K562 (cell line): ENCODE measurements at regions not wholly inside any gene's neighbourhood (a gene's known extent, or its start where the extent isn't known, plus 50 kb on each side); places are given as distances from the start of the nearest gene placed in this dataset.

Experiments used
- ARID1B ChIP-seq: fragments of 450-650 bp; IDR thresholded peaks from 2 replicates; pipeline ENCODE4 v1.6.1; 2016; ENCODE audit warnings: antibody characterized with exemption, mild to moderate bottlenecking, inconsistent platforms
- CAMTA2 ChIP-seq: fragments of 250-450 bp; sonication (Bioruptor Pico); conservative IDR thresholded peaks from 2 replicates; pipeline ENCODE4 v1.5.1; 2022
- CBX1 ChIP-seq: sonication (generic); IDR thresholded peaks from 2 replicates; pipeline ENCODE4 v1.6.1; 2016; ENCODE audit warnings: antibody characterized with exemption, low read depth, mild to moderate bottlenecking
- FOXM1 ChIP-seq, 2 experiments: fragments of 450-650 bp in 1 of 2; sonication (generic) in 1 of 2; formaldehyde crosslinking in 1 of 2; IDR thresholded peaks; 2 replicates each; pipeline versions ENCODE4 v1.6.1 to v1.9.0; 2017 to 2022; ENCODE audit warnings: low read depth in 2 of 2, mild to moderate bottlenecking in 2 of 2, missing genetic modification reagents in 1 of 2, moderate library complexity in 1 of 2
- NELFE ChIP-seq: IDR thresholded peaks from 2 replicates; pipeline ENCODE4 v1.6.1; 2011; ENCODE audit warnings: mild to moderate bottlenecking; ENCODE audit not compliant: insufficient read depth, insufficient read length
- NRF1 ChIP-seq, 2 experiments: fragments of 450-650 bp; IDR thresholded peaks in 1 of 2; conservative IDR thresholded peaks in 1 of 2; 2 replicates each; pipeline ENCODE4 v1.6.1; 2014; ENCODE audit warnings: mild to moderate bottlenecking in 2 of 2
- PKNOX1 ChIP-seq: fragments of 450-650 bp; IDR thresholded peaks from 2 replicates; pipeline ENCODE4 v1.6.1; 2016
- PPARD ChIP-seq: fragments of 250-450 bp; sonication (Bioruptor Pico); IDR thresholded peaks from 2 replicates; pipeline ENCODE4 v1.8.0; 2022; ENCODE audit warnings: inconsistent platforms, mild to moderate bottlenecking, moderate library complexity
- PURB ChIP-seq: sonication (generic); formaldehyde crosslinking; IDR thresholded peaks from 2 replicates; pipeline ENCODE4 v1.9.0; 2021; ENCODE audit warnings: low read depth, mild to moderate bottlenecking, missing genetic modification reagents
- RB1 ChIP-seq: fragments of 450-650 bp; IDR thresholded peaks from 2 replicates; pipeline ENCODE4 v1.6.1; 2017; ENCODE audit warnings: low read depth, mild to moderate bottlenecking
- RUNX1 ChIP-seq: sonication (generic); IDR thresholded peaks from 2 replicates; pipeline ENCODE4 v1.6.1; 2016; ENCODE audit warnings: antibody characterized with exemption, low read depth
- SMARCB1 ChIP-seq: IDR thresholded peaks from 2 replicates; pipeline ENCODE4 v1.6.1; 2011; ENCODE audit warnings: improper control_type of control experiment, low read depth; ENCODE audit not compliant: insufficient read length
- SNIP1 ChIP-seq: fragments of 450-650 bp; IDR thresholded peaks from 2 replicates; pipeline ENCODE4 v1.7.1; 2017; ENCODE audit warnings: low read depth, mild to moderate bottlenecking
- TFAP4 ChIP-seq: sonication (generic); formaldehyde crosslinking; IDR thresholded peaks from 2 replicates; pipeline ENCODE4 v1.8.0; 2022; ENCODE audit warnings: missing genetic modification reagents, mild to moderate bottlenecking, moderate library complexity, borderline replicate concordance
- ZC3H8 ChIP-seq: fragments of 450-650 bp; IDR thresholded peaks from 2 replicates; pipeline ENCODE4 v1.6.1; 2017
- ZNF146 ChIP-seq: IDR thresholded peaks from one replicate; pipeline ENCODE4 v1.6.1; 2018; ENCODE audit warnings: missing compliant biosample characterization; ENCODE audit not compliant: unreplicated experiment
- ZNF282 ChIP-seq: sonication (generic); formaldehyde crosslinking; IDR thresholded peaks from 2 replicates; pipeline ENCODE4 v1.8.1; 2023; ENCODE audit warnings: missing genetic modification reagents
- ZNF3 ChIP-seq: fragments of 250-450 bp; sonication (Bioruptor Pico); IDR thresholded peaks from 2 replicates; pipeline ENCODE4 v1.5.0; 2021; ENCODE audit warnings: mild to moderate bottlenecking, moderate library complexity
- ZNF347 ChIP-seq: fragments of 450-650 bp; formaldehyde crosslinking; IDR thresholded peaks from 2 replicates; pipeline ENCODE4 v1.4.0; 2020; ENCODE audit warnings: low read depth, mild to moderate bottlenecking, moderate library complexity
- TF ChIP-seq, protein P1 (sequence below): IDR thresholded peaks from 2 replicates; pipeline ENCODE4 v1.6.1; 2016; ENCODE audit warnings: missing genetic modification characterization, missing compliant biosample characterization
- TF ChIP-seq, protein P2 (sequence below): fragments of 450-650 bp; IDR thresholded peaks from 2 replicates; pipeline ENCODE4 v1.7.1; 2018; ENCODE audit warnings: mild to moderate bottlenecking, low read depth; ENCODE audit not compliant: partially characterized antibody
- TF ChIP-seq, protein P3 (sequence below): fragments of 250-450 bp; sonication (Bioruptor Pico); IDR thresholded peaks from 2 replicates; pipeline ENCODE4 v1.6.1; 2021; ENCODE audit warnings: mild to moderate bottlenecking

DNA sequence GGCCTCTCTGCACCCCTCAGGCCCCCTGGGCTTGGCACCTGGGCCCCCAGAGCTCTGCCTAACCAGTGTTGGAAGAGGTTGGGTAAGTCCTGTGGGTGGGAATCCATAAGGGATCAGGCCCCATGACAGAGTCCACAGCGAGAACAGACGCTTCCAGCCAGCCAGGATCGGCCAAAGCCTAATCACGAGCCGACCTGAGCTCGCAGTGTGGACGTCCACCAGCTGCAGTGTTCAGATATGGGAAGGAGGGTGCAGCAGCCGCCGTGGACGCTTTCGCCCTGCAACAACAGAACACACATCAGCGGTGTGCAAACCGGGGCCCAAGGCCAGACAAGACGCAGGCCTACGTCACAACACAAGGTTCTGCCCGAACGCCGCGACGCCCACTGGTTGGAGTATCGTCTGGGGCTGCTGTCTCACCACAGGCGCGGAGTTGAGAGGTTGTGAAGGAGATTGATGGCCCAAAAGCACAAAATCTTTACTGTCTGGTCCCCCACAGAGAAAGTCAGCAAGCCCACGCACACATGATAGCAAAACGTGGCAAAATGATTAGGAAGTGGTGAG is 102.1 kb downstream of the FOXL3 start (continued):
- TF ChIP-seq PURB, result no peak
- TF ChIP-seq ARID1B, result peak; percentile 55
- TF ChIP-seq, protein P1, sequence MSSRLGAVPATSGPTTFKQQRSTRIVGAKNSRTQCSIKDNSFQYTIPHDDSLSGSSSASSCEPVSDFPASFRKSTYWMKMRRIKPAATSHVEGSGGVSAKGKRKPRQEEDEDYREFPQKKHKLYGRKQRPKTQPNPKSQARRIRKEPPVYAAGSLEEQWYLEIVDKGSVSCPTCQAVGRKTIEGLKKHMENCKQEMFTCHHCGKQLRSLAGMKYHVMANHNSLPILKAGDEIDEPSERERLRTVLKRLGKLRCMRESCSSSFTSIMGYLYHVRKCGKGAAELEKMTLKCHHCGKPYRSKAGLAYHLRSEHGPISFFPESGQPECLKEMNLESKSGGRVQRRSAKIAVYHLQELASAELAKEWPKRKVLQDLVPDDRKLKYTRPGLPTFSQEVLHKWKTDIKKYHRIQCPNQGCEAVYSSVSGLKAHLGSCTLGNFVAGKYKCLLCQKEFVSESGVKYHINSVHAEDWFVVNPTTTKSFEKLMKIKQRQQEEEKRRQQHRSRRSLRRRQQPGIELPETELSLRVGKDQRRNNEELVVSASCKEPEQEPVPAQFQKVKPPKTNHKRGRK (tag), result no peak
- no peak for TF ChIP-seq ZNF146 (CRISPR knock-in tag)
- no peak for TF ChIP-seq CBX1
- no peak for TF ChIP-seq NELFE
- TF ChIP-seq PKNOX1, result peak; percentile 43
- no peak for TF ChIP-seq ZNF282 (CRISPR knock-in tag)
- TF ChIP-seq NRF1 (conservative IDR thresholded peaks at IDR 0.05 in 1 of 2, IDR thresholded peaks at IDR 0.05 in 1 of 2), result no peak
- TF ChIP-seq SNIP1, result no peak
- TF ChIP-seq, protein P2, sequence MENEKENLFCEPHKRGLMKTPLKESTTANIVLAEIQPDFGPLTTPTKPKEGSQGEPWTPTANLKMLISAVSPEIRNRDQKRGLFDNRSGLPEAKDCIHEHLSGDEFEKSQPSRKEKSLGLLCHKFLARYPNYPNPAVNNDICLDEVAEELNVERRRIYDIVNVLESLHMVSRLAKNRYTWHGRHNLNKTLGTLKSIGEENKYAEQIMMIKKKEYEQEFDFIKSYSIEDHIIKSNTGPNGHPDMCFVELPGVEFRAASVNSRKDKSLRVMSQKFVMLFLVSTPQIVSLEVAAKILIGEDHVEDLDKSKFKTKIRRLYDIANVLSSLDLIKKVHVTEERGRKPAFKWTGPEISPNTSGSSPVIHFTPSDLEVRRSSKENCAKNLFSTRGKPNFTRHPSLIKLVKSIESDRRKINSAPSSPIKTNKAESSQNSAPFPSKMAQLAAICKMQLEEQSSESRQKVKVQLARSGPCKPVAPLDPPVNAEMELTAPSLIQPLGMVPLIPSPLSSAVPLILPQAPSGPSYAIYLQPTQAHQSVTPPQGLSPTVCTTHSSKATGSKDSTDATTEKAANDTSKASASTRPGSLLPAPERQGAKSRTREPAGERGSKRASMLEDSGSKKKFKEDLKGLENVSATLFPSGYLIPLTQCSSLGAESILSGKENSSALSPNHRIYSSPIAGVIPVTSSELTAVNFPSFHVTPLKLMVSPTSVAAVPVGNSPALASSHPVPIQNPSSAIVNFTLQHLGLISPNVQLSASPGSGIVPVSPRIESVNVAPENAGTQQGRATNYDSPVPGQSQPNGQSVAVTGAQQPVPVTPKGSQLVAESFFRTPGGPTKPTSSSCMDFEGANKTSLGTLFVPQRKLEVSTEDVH, result no peak
- TF ChIP-seq RUNX1, result no peak
- TF ChIP-seq ZNF347 (CRISPR knock-in tag), result no peak
- peak; percentile 22; the same call in 1 of the 2 replicates for TF ChIP-seq TFAP4 (CRISPR knock-in tag)
- TF ChIP-seq ZNF3 (CRISPR knock-in tag), result no peak
- TF ChIP-seq RB1, result no peak
- no peak for TF ChIP-seq CAMTA2 (CRISPR knock-in tag)
- TF ChIP-seq FOXM1 (IDR thresholded peaks at IDR 0.05; ENCODE audit: low read depth), result no peak
- no peak for TF ChIP-seq FOXM1 (CRISPR knock-in tag; IDR thresholded peaks at IDR 0.05; ENCODE audit: low read depth)
- TF ChIP-seq ZC3H8, result no peak
- TF ChIP-seq, protein P3, sequence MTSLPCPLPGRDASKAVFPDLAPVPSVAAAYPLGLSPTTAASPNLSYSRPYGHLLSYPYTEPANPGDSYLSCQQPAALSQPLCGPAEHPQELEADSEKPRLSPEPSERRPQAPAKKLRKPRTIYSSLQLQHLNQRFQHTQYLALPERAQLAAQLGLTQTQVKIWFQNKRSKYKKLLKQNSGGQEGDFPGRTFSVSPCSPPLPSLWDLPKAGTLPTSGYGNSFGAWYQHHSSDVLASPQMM, result no peak
- no peak for TF ChIP-seq SMARCB1
- no peak for TF ChIP-seq PPARD
